M059J (cell line): ENCODE measurements at regions not wholly inside any gene's neighbourhood (a gene's known extent, or its start where the extent isn't known, plus 50 kb on each side); places are given as distances from the start of the nearest gene placed in this dataset.

Experiments used
- DNase-seq: peaks from one replicate; pipeline ENCODE4 v3.0.0-alpha.2; 2012; ENCODE audit warnings: low read depth

- DNase-seq = no peak
Observed at GRCh38 chr4:56206258-56206657, 181.0 kb downstream of the AASDH start.

- DNase-seq = no peak
Observed at GRCh38 chr4:56200275-56200674, 187.0 kb downstream of the AASDH start.

GRCh38 chr4:56198265-56198664, 189.0 kb downstream of the AASDH start:
- DNase-seq = no peak

GRCh38 chr4:56197387-56197786, 189.9 kb downstream of the AASDH start:
- peak; percentile 3 for DNase-seq

- DNase-seq = no peak
Observed at GRCh38 chr4:56195025-56195424, 192.3 kb downstream of the AASDH start.

- DNase-seq = no peak
Observed at GRCh38 chr4:56191534-56191933, 195.8 kb downstream of the AASDH start.

- no peak for DNase-seq
Observed at GRCh38 chr4:56187688-56188087, 199.6 kb downstream of the AASDH start.

GRCh38 chr4:56186808-56187523, 200.3 kb downstream of the AASDH start:
- DNase-seq = no peak

- no peak for DNase-seq
Observed at GRCh38 chr4:56185901-56186300, 201.4 kb downstream of the AASDH start.

GRCh38 chr4:56184214-56184613, 203.1 kb downstream of the AASDH start:
- no peak for DNase-seq

GRCh38 chr4:56183344-56183959, 203.8 kb downstream of the AASDH start:
- DNase-seq = no peak

- no peak for DNase-seq
Observed at GRCh38 chr4:56182356-56182755, 204.9 kb downstream of the AASDH start.

GRCh38 chr4:56181140-56181953, 205.9 kb downstream of the AASDH start:
- peak; percentile 4 for DNase-seq

GRCh38 chr4:56169061-56169460, 218.2 kb downstream of the AASDH start:
- no peak for DNase-seq

GRCh38 chr4:56164907-56165306, 216.2 kb downstream of the CEP135 start:
- no peak for DNase-seq

GRCh38 chr4:56160636-56161035, 211.9 kb downstream of the CEP135 start:
- DNase-seq = no peak

GRCh38 chr4:56158483-56158882, 209.7 kb downstream of the CEP135 start:
- no peak for DNase-seq

GRCh38 chr4:56156141-56156540, 207.4 kb downstream of the CEP135 start:
- DNase-seq = no peak

GRCh38 chr4:56155432-56155831, 206.7 kb downstream of the CEP135 start:
- DNase-seq = no peak

GRCh38 chr4:56149591-56149990, 200.8 kb downstream of the CEP135 start:
- DNase-seq = no peak

GRCh38 chr4:56148428-56148827, 199.7 kb downstream of the CEP135 start:
- no peak for DNase-seq

GRCh38 chr4:56147371-56147770, 198.6 kb downstream of the CEP135 start:
- DNase-seq = no peak

- no peak for DNase-seq
Observed at GRCh38 chr4:56146956-56147355, 198.2 kb downstream of the CEP135 start.
